Activated CD4-positive, alpha-beta T cell treated with anti-CD3 and anti-CD28 coated beads, Interleukin-2, Interleukin-6, amounts not matched to agents 100 ng/mL and 50 ng/mL, durations not matched to agents 16 hours and 8 hours (primary cell): ENCODE measurements at regions not wholly inside any gene's neighbourhood (a gene's known extent, or its start where the extent isn't known, plus 50 kb on each side); places are given as distances from the start of the nearest gene placed in this dataset.

Source experiments
- DNase-seq: peaks from one replicate; pipeline ENCODE4 v3.0.0-alpha.2; 2020

DNA sequence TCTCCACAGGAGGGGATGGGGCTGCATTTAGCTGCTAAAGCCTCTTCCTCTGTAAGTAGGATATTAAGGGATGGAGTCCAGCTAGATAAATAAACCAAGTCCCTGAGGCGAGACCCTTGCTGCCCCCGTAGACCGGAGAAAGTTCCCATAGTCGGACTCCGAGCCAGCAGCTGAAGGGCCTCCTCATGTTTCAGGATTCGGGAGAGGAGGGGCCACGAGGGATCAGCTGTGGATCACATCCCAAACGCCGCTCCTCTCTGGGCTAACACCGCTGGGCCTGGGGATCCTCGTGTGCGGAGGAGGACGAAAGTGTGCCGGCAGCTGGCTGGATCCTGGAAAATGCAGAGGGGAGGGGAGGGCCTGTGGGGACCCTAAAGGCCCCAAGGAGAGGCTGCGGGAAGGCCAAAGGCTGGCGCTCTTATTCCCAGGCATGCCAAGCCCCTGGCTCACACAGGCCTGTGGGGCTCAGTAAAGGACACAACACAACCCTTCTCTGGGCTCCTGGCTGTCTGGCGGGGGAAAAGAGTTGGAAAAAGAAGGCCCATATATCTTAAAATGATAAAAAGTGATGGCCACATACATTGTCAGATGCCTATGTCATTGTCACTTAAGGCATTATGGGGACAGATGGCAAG is 82.5 kb upstream of the TMEM72 start:
- DNase-seq: no peak

DNA sequence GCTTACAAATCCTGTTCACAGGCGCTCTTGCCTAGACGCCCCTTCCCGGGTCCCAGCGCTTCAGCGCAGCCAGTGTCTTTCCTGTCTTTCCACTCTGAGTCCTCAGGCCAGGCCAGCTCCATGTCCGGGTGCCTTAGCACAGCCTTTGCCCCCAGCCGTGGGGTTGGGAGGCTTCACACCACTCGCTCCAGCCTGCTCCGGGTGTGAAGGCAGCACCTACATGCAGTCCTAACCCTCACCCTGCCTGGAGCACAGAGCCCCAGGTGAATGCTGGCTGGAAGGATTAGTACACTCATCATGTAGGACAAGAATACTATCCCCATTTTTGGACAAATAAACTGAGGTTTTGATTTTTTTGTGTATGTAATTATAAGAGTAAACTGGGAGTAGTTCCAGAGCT is 81.7 kb upstream of the TMEM72 start:
- DNase-seq: no peak

GRCh38 chr10:44830022-44830421 is 81.1 kb upstream of the TMEM72 start:
- DNase-seq: no peak

DNA sequence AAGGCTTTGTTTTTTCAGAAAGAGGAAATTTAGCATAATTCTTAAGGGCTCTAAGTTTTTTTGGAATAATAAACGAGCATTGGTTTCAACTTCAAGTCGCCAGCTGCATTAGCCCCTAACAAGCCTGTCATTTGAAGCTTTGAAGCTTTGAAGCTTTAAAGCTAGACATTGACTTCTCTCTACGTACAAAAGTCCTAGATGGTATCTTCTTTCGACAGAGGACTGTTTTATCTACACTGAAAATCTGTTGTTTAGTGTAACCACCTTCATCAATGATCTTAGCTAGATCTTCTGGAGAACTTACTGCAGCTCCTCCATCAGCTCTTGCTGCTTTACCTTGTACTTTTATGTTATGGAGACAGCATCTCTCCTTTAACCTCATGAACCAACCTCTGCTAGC is 79.6 kb upstream of the TMEM72 start:
- DNase-seq: no peak

GRCh38 chr10:44832595-44833390 is 78.3 kb upstream of the TMEM72 start:
- no peak for DNase-seq

DNA sequence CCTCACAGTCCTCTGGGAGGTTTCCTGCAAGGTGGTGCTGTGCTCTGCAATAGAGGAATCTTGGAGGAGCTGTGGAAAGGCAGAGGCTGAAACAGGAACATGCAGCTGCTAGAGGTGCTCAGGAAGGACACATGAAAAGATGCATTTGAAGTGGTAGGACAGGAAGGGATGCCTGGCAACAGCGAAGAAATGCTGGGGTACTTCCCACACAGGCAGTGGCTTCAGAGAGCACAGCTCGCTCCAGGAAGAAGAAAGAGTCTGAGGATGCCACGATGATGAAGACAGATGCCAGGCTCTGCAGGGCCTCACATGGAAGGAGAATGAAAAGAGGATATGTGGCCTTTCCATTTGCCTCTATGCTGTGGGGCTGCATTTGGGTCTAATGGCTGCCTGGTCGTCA is 77.0 kb upstream of the TMEM72 start:
- no peak for DNase-seq

DNA sequence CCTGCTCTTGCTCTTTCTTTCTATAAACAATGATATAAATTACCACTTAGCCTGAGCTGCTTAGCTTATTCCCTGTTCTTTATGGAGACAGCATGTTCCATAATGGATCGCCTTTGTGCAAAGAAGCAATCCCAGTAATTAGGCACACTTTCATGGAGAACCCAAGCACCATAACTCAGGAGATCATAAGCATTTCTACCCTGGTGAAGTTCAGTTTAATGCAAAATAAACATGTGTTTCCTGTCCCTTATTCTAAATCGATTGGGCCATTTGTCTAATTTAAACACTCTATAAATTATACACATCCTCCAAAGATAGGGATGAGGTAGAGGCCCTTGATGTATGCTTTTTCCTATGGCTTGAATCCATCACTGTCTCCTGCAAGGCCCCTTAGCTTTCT is 75.8 kb upstream of the TMEM72 start:
- no peak for DNase-seq

DNA sequence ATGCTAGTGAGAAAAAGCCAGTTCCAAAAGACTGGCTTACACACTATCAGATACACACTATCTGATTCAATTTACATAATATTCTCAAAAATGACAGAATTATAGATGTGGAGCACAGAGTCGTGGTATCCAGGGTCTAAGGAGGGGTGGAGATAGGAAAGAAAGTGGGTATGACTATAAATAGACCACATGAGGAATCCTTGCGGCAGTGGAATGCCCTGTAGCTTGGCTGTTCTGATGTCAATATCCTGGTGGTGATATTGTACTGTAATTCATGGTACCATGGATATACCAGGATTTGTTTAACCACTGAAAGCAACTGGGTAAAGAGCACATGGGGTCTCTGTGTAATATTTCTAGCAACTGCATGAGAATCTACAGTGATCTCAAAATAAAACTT is 67.7 kb upstream of the TMEM72 start:
- DNase-seq: no peak

GRCh38 chr10:44845361-44846175 is 65.6 kb upstream of the TMEM72 start:
- no peak for DNase-seq

- DNase-seq: no peak
Observed at GRCh38 chr10:44847110-44847509, 64.0 kb upstream of the TMEM72 start.

- no peak for DNase-seq
Observed at GRCh38 chr10:44848211-44848610, 62.9 kb upstream of the TMEM72 start.

DNA sequence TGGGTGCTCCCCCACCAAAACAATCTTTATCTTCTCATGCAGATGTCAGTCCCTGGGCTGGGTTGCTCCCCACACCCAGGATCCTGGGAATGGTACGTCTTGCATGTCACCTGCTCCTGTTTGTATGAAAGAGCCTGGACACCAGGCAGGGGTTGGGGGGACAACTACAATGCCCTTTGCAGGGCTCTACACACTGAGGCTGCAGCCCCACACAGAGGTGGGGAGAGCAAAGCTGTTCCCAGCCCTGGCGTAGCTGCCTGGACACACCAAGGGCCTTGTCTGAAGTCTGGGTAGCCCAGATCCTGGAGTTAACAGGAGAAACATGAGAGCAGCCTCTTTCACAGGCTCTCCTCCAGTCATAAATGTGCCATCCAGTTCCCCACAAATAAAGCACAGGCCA is 61.2 kb upstream of the TMEM72 start:
- no peak for DNase-seq

GRCh38 chr10:44850356-44850934 is 60.7 kb upstream of the TMEM72 start:
- DNase-seq: no peak

GRCh38 chr10:44851413-44851812 is 59.7 kb upstream of the TMEM72 start:
- DNase-seq: no peak

DNA sequence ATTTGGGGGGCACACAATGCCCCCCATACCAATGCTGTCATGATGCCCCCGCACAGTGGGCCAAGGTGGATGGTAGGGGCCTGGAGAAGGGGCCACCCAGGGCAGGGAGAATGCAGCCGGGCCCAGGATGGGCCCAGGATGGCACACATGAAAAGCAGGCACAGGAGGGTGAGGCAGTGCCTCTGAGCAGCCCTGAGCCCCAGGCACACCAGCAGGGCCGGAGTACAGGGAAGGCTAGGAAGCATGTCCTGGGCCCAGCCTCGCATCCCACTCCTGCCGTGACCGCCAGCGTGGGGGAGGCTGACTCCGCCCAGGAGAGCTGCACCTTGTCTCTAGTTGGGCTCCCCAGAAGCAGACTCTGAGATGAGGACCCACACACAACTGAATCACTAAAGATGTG is 59.3 kb upstream of the TMEM72 start:
- no peak for DNase-seq

DNA sequence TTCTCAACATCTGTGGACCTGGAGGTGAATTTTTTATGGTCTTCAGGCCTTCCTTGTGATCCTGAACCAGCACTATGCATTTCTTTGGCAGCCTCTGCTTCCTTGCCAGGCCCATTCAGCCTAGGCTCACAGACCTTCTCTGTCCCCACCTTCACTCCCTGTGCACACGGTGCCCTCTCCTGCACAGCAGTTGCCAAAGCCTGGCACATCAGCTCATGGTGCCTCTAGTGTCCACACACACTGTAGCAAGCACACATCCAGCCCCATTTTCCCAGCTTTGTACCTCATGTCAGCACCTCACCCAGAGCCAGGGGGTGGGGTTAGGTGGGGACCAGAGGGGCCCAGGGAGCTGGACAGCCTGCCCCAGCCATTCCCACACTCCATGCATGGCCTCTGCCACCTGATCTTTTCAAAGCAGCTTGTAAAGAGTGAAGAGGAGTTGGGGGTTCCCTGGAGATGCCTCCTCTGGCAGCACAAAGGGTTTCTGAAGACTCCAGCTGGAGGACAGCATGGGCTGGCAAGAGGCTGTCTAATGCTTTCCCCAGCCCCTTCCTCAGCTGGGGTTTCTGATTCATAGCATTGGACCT is 57.9 kb upstream of the TMEM72 start:
- peak; percentile 20 for DNase-seq

DNA sequence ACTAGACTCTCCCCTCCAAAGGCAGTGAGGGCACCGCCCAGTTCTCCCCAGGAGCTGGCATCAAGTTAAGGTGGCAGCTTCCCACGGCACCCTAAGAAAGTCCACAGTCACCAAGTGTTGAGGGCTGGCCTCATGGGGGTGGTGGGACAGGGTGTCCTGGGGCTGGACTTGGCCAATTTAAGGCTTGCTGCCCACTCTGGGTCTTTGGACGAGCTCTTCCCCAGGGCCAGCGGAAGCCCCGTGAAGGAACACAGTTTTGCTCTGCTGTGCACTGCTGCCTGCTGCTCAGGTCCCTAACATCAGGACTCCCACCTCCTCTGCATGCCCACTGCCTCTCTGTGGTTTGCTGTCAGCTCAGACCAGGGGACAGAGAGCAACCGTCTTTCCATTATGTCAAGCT is 57.3 kb upstream of the TMEM72 start:
- DNase-seq: no peak

DNA sequence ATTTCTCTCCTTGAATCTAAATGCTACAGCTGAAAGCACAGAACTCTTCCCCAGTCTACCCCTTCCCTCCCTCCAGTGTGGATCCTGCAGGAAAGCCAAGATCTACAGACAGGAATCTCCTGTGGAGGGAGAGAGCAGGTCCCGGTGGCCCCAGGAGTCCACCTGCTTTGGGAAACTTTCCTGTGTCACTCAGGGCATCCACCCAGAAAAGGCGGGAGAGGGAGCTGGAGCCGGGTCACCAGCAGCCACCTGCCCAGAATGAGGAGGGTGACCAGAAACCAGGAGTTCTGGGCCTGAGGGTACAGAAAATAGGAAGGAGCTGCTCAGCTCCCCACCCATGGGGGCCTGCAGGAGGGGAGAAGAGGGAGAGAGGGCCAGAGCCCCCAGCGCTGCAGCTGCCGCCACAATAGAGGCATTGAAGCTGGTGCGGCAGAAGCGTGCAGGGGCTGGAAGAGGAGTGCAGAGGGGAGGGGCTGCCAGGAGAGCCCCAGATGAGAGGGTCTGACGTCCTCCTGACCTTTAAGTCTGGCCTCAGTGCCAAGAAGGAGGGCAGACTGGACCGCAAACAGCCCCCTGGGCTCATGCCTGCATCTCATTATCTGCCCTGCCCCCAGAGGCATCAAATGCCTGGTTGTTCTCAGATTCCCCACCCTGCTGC is 56.3 kb upstream of the TMEM72 start:
- DNase-seq: no peak

DNA sequence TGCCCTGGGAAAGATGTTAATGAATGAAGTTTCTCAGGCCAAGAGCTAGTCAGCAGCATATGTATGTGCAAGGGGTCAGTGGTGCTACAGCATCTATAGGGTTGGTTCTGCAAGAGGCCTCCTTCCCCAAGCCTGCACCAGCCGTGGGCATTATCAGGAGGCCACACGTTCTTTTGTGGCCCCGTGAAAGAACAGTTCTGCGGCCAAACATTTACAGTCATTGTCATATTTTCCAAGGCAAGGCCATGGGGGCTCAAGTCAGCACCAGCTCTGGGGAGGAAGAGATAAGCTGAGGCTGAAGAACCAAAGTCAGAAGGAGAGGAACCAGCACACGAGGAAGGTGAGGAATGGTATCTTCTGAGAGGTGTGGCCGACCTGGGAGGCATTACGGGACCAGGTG is 54.4 kb upstream of the TMEM72 start:
- DNase-seq: no peak

- DNase-seq: peak; percentile 69
Observed at GRCh38 chr10:44857363-44858016, 53.6 kb upstream of the TMEM72 start.

GRCh38 chr10:44858017-44858371 is 53.1 kb upstream of the TMEM72 start:
- no peak for DNase-seq

DNA sequence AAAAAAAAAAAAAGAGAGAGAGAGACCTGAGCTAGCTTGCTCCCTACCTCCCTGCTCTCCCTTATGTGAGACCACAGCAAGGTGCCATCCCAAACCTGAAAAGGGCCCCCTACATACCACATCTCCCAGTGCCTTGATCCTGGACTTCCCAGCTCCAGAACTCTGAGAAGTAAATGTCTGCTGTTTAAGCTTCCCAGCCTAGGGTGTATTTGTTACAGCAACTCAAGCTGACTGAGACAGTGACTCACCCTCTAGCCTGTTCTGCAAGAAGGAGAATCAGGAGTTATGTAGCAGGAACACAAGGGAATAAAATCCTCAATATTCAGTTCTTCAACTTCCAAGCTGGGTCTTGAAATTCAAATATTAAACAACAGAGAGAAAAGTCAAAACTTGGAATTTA is 52.1 kb upstream of the TMEM72 start:
- DNase-seq: no peak
